IMR-90 (cell line): ENCODE measurements at regions not wholly inside any gene's neighbourhood (a gene's known extent, or its start where the extent isn't known, plus 50 kb on each side); places are given as distances from the start of the nearest gene placed in this dataset.

Experiments used
- ATAC-seq: fragments of 200-7000 bp; cut with Tn5 transposase; 2 replicates; pipeline ENCODE4 v1.9.1; 2020; ENCODE audit warnings: low read depth, mild to moderate bottlenecking, moderate library complexity
- BruUV-seq: library from RNA; stranded (reverse); fragments of 400-500 nt; replicated peaks from 2 replicates; lab custom pipeline; 2021; lab: Mats Ljungman, UMichigan
- CTCF ChIA-PET: fragments of 300-600 bp; formaldehyde crosslinking; extraction: SDS; loops from one replicate; lab custom pipeline; 2021; ENCODE audit warnings: antibody characterized with exemption; lab: Yijun Ruan, JAX
- POLR2A ChIA-PET: fragments of 300-600 bp; sonication (Branson Sonifier 250); formaldehyde crosslinking; loops from one replicate; lab custom pipeline; 2022; ENCODE audit warnings: antibody characterized with exemption; ENCODE audit not compliant: unreplicated experiment; lab: Charles Lee
- DNase-seq: peaks from one replicate; pipeline ENCODE4 v3.0.0; 2013
- H2AFZ ChIP-seq: replicated peaks from 2 replicates; pipeline ENCODE3; 2013; ENCODE audit warnings: low read length, mild to moderate bottlenecking; ENCODE audit not compliant: poor library complexity
- H2AK5ac ChIP-seq: 2 replicates; pipeline ENCODE4 v1.6.1; 2013; ENCODE audit warnings: low read depth, low read length, inconsistent platforms
- H2AK9ac ChIP-seq: replicated peaks from 2 replicates; pipeline ENCODE3; 2013; ENCODE audit warnings: mild to moderate bottlenecking, low read depth, low read length, moderate library complexity; ENCODE audit not compliant: poor library complexity
- H2BK120ac ChIP-seq: 2 replicates; pipeline ENCODE4 v1.6.1; 2013; ENCODE audit warnings: low read depth, low read length, inconsistent platforms
- H2BK15ac ChIP-seq: 3 replicates; pipeline ENCODE4 v1.6.1; 2013; ENCODE audit warnings: low read depth, low read length, inconsistent platforms
- H2BK20ac ChIP-seq: 2 replicates; pipeline ENCODE4 v1.6.1; 2013; ENCODE audit warnings: low read depth, mild to moderate bottlenecking, inconsistent platforms, low read length, moderate library complexity
- H2BK5ac ChIP-seq: 2 replicates; pipeline ENCODE4 v1.6.1; 2013; ENCODE audit warnings: mild to moderate bottlenecking, low read depth, low read length, inconsistent platforms; ENCODE audit not compliant: poor library complexity, severe bottlenecking
- H3K14ac ChIP-seq: replicated peaks from 2 replicates; pipeline ENCODE4 v1.6.1; 2013; ENCODE audit warnings: low read depth, low read length, inconsistent platforms
- H3K18ac ChIP-seq: 2 replicates; pipeline ENCODE4 v1.6.1; 2013; ENCODE audit warnings: low read depth, low read length, control low read depth
- H3K23ac ChIP-seq: 2 replicates; pipeline ENCODE4 v1.6.1; 2013; ENCODE audit warnings: low read depth, low read length, inconsistent platforms
- H3K27ac ChIP-seq: 2 replicates; pipeline ENCODE4 v1.5.1; 2013; ENCODE audit warnings: mild to moderate bottlenecking, control low read depth, low read length; ENCODE audit not compliant: insufficient read depth
- H3K27me3 ChIP-seq: 2 replicates; pipeline ENCODE4 v1.6.1; 2013; ENCODE audit warnings: low read length; ENCODE audit not compliant: control insufficient read depth, insufficient read depth
- H3K36me3 ChIP-seq: 2 replicates; pipeline ENCODE4 v1.6.1; 2013; ENCODE audit warnings: low read length, mixed read lengths; ENCODE audit not compliant: control insufficient read depth, insufficient read depth
- H3K4ac ChIP-seq: 2 replicates; pipeline ENCODE4 v1.6.1; 2013; ENCODE audit warnings: low read depth, low read length, inconsistent platforms
- H3K4me1 ChIP-seq: 2 replicates; pipeline ENCODE4 v1.6.1; 2013; ENCODE audit warnings: low read length, mixed read lengths; ENCODE audit not compliant: control insufficient read depth, insufficient read depth
- H3K4me2 ChIP-seq: 2 replicates; pipeline ENCODE4 v1.6.1; 2013; ENCODE audit warnings: low read depth, mild to moderate bottlenecking, control low read depth, low read length, moderate library complexity
- H3K4me3 ChIP-seq: 2 replicates; pipeline ENCODE4 v1.5.1; 2013; ENCODE audit warnings: low read depth, mild to moderate bottlenecking, control low read depth, low read length, moderate library complexity; ENCODE audit not compliant: insufficient read depth
- H3K56ac ChIP-seq: 2 replicates; pipeline ENCODE4 v1.6.1; 2013; ENCODE audit warnings: low read length, inconsistent platforms; ENCODE audit not compliant: insufficient read depth; ENCODE audit errors: extremely low read depth
- H3K79me1 ChIP-seq, 2 experiments: 2 replicates each; pipeline ENCODE4 v1.6.1; 2013; ENCODE audit warnings: low read length in 2 of 2, inconsistent platforms in 1 of 2, low read depth in 1 of 2
- H3K9ac ChIP-seq: 2 replicates; pipeline ENCODE4 v1.6.1; 2013; ENCODE audit warnings: low read depth, low read length, control low read depth
- H3K9me1 ChIP-seq: 2 replicates; pipeline ENCODE4 v1.6.1; 2013; ENCODE audit warnings: low read length, inconsistent platforms; ENCODE audit not compliant: insufficient read depth
- H3K9me3 ChIP-seq: 2 replicates; pipeline ENCODE4 v1.6.1; 2013; ENCODE audit warnings: low read length; ENCODE audit not compliant: control insufficient read depth, insufficient read depth
- H4K20me1 ChIP-seq: 2 replicates; pipeline ENCODE4 v1.6.1; 2013; ENCODE audit warnings: low read length, inconsistent platforms; ENCODE audit not compliant: insufficient read depth
- H4K5ac ChIP-seq: 2 replicates; pipeline ENCODE4 v1.6.1; 2013; ENCODE audit warnings: mild to moderate bottlenecking, low read depth, low read length, control low read depth
- H4K8ac ChIP-seq, 2 experiments: 2 replicates each; pipeline ENCODE4 v1.6.1; 2013; ENCODE audit warnings: low read depth in 2 of 2, low read length in 2 of 2, control low read depth in 1 of 2, inconsistent platforms in 1 of 2
- H4K91ac ChIP-seq: 2 replicates; pipeline ENCODE4 v1.6.1; 2013; ENCODE audit warnings: low read depth, low read length, inconsistent platforms; ENCODE audit not compliant: insufficient read depth
- MXI1 ChIP-seq: IDR thresholded peaks from 2 replicates; pipeline ENCODE4 v1.6.1; 2012; ENCODE audit warnings: low read depth, mild to moderate bottlenecking, low read length, moderate library complexity, borderline replicate concordance
- WGBS, 2 experiments: methylation state at CpG; one replicate each; pipeline versions ENCODE4 v1.1.5 to v1.1.7; 2013; ENCODE audit warnings: missing lambda C conversion rate in 2 of 2; ENCODE audit not compliant: insufficient read length in 1 of 2; ENCODE audit errors: extremely low coverage in 2 of 2; 5-methylcytosine and 5-hydroxymethylcytosine counted together
- dilution Hi-C: fragments of 300-500 bp; cut with HindIII; formaldehyde crosslinking; loops from one replicate; pipeline ENCODE4 v1.14.3; 2018; ENCODE audit warnings: low sequenced_read_pairs; ENCODE audit not compliant: unreplicated experiment
- in situ Hi-C: fragments of 300-500 bp; cut with MboI; formaldehyde crosslinking; loops from 3 replicates; pipeline ENCODE4 v1.14.3; 2019; ENCODE audit warnings: low sequenced_read_pairs, inconsistent platforms, mixed read lengths
- intact Hi-C: fragments of 100-400 bp; cut with micrococcal nuclease; formaldehyde crosslinking; loops from 2 replicates; pipeline ENCODE4 v1.10.0; 2022
- TF ChIP-seq, protein P1 (sequence below): fragments of 150-350 bp; IDR thresholded peaks from 2 replicates; pipeline ENCODE4 v1.6.1; 2016; ENCODE audit warnings: low read depth, mild to moderate bottlenecking, low read length, moderate library complexity, borderline replicate concordance

DNA sequence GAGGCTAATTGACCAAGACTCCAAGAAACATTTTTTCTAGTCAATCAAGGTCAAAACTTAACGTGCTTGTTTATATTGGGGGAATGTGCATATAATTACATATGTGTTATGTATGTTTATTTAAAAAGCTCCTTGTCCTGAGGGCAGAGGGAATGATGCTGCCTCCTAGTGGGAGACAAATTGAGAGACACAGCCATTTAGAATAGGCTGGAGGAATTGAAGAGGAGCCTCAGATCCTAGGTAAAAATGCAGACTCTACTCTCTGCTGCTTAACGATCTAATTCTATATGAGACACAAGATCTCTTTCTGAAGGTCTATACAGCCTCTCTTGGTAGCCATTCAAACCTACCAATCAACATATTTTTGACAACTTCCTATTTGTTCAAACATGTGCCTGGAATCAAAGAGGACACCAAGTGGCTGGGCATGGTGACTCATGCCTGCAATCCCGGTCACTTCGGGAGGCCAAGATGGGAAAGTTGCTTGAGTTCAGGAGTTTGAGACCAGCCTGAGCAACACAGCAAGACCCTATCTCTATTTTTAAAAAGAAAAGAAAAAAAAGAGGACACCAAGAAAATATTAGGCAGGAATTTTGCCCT, 136.6 kb upstream of the ZNF648 start:
- in situ Hi-C loops (no loop called here), dilution Hi-C loops (no loop called here), intact Hi-C loops (no loop called here)
- Histone ChIP-seq H3K56ac (no peak overlapping the region), H3K36me3 (no peaks in the 10 kb centered on the region), H3K79me1 (no peaks in the 10 kb centered on the region), H3K4ac (no peak overlapping the region), H2BK120ac (no peak overlapping the region), H2BK5ac (no peak overlapping the region), H3K14ac (no peak overlapping the region), H3K4me1 (no peaks in the 10 kb centered on the region), H4K5ac (no peak overlapping the region), H3K9ac (no peak overlapping the region), H2AFZ (no peak overlapping the region), H2AK9ac (no peak overlapping the region), H4K8ac (no peak overlapping the region), H3K27ac (no peak overlapping the region), H3K23ac (no peak overlapping the region), H2BK20ac (no peak overlapping the region), H3K4me3 (no peak overlapping the region), H3K4me2 (no peak overlapping the region), H2AK5ac (no peak overlapping the region), H3K27me3 (no peaks in the 10 kb centered on the region), H4K91ac (no peak overlapping the region), H3K9me3 (no peaks in the 10 kb centered on the region), H4K20me1 (no peaks in the 10 kb centered on the region), H2BK15ac (no peak overlapping the region), H3K18ac (no peak overlapping the region), H3K9me1 (no peaks in the 10 kb centered on the region)
- ChIA-PET CTCF (interaction anchor here (2.4 kb wide), 1 partner anchor 55 kb away, joined by 11 read pairs; no protein-coding TSS in a partner anchor), POLR2A (no interaction called here)
- WGBS, 2 experiments = no CpG with 5 or more reads among the region's 4 CpGs
- TF ChIP-seq, protein P1, sequence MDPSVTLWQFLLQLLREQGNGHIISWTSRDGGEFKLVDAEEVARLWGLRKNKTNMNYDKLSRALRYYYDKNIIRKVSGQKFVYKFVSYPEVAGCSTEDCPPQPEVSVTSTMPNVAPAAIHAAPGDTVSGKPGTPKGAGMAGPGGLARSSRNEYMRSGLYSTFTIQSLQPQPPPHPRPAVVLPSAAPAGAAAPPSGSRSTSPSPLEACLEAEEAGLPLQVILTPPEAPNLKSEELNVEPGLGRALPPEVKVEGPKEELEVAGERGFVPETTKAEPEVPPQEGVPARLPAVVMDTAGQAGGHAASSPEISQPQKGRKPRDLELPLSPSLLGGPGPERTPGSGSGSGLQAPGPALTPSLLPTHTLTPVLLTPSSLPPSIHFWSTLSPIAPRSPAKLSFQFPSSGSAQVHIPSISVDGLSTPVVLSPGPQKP = no peak
- no peak for TF ChIP-seq MXI1
- no peak for DNase-seq
- ATAC-seq = no peak
- no TSS peak for BruUV-seq
